ENCODE measurements at regions not wholly inside any gene's neighbourhood (a gene's known extent, or its start where the extent isn't known, plus 50 kb on each side); places are given as distances from the start of the nearest gene placed in this dataset.

GRCh38 chr13:68481130-68481529 is 1251.0 kb upstream of the PCDH9 start:
- intact Hi-C loops (cut with DNase I; ENCODE audit: low total_unique reads), result no loop called here

GRCh38 chr13:68473834-68474326 is 1243.7 kb upstream of the PCDH9 start:
- no peak for DNase-seq (ENCODE audit: low spot score in 2 of 2)
- intact Hi-C loops (cut with DNase I; ENCODE audit: low total_unique reads), result no loop called here
- TF ChIP-seq CTCF (IDR thresholded peaks at IDR 0.05), result no peak
- TF ChIP-seq POLR2A (IDR thresholded peaks at IDR 0.05), result no peak
- 81 to 94% methylated on average over 1 of the region's 1 CpG for WGBS, 2 donors
- H3K4me3 ChIP-seq (ENCODE audit: low read depth, poor library complexity, severe bottlenecking), result no peak overlapping the region

More at GRCh38 chr13:68481130-68481529, 1251.0 kb upstream of the PCDH9 start:
- H3K4me3 ChIP-seq (ENCODE audit: low read depth, poor library complexity, severe bottlenecking), result no peak overlapping the region
- TF ChIP-seq CTCF (IDR thresholded peaks at IDR 0.05) (no peak), POLR2A (IDR thresholded peaks at IDR 0.05) (no peak)
- WGBS, 2 donors, result 48 to 60% methylated on average over 2 of the region's 2 CpGs
- no peak for DNase-seq (ENCODE audit: low spot score in 2 of 2)

- 62 to 74% methylated on average over 4 of the region's 4 CpGs for WGBS, 2 donors
- TF ChIP-seq POLR2A (IDR thresholded peaks at IDR 0.05) (no peak), CTCF (IDR thresholded peaks at IDR 0.05) (no peak)
- H3K4me3 ChIP-seq (ENCODE audit: low read depth, poor library complexity, severe bottlenecking), result no peak overlapping the region
- intact Hi-C loops (cut with DNase I; ENCODE audit: low total_unique reads), result no loop called here
- DNase-seq (ENCODE audit: low spot score in 2 of 2), result no peak
Measured at GRCh38 chr13:68467160-68467559, 1237.0 kb upstream of the PCDH9 start.

GRCh38 chr13:68440874-68441273 is 1210.7 kb upstream of the PCDH9 start:
- intact Hi-C loops (cut with DNase I; ENCODE audit: low total_unique reads), result no loop called here
- H3K4me3 ChIP-seq (ENCODE audit: low read depth, poor library complexity, severe bottlenecking), result no peak overlapping the region
- TF ChIP-seq POLR2A (IDR thresholded peaks at IDR 0.05) (no peak), CTCF (IDR thresholded peaks at IDR 0.05) (no peak)
- DNase-seq (ENCODE audit: low spot score in 2 of 2), result no peak

GRCh38 chr13:68439817-68440216 is 1209.7 kb upstream of the PCDH9 start:
- TF ChIP-seq CTCF (IDR thresholded peaks at IDR 0.05) (no peak), POLR2A (IDR thresholded peaks at IDR 0.05) (no peak)
- no peak overlapping the region for H3K4me3 ChIP-seq (ENCODE audit: low read depth, poor library complexity, severe bottlenecking)
- intact Hi-C loops (cut with DNase I; ENCODE audit: low total_unique reads), result no loop called here
- DNase-seq (ENCODE audit: low spot score in 2 of 2), result no peak
- 17 to 27% methylated on average over 1 of the region's 1 CpG for WGBS, 2 donors

- DNase-seq (ENCODE audit: low spot score in 2 of 2), result no peak
- TF ChIP-seq POLR2A (IDR thresholded peaks at IDR 0.05) (no peak), CTCF (IDR thresholded peaks at IDR 0.05) (no peak)
- intact Hi-C loops (cut with DNase I; ENCODE audit: low total_unique reads), result no loop called here
- H3K4me3 ChIP-seq (ENCODE audit: low read depth, poor library complexity, severe bottlenecking), result no peak overlapping the region
- WGBS, 2 donors, result 80 to 84% methylated on average over 4 of the region's 4 CpGs
Measured at GRCh38 chr13:68428292-68428691, 1198.2 kb upstream of the PCDH9 start.

Data from lower leg skin (tissue), 4 donors.